HL-60 (cell line): ENCODE measurements at regions not wholly inside any gene's neighbourhood (a gene's known extent, or its start where the extent isn't known, plus 50 kb on each side); places are given as distances from the start of the nearest gene placed in this dataset.

Experiments
- CTCF ChIP-seq: IDR thresholded peaks from one replicate; pipeline ENCODE4 v1.5.1; 2011; ENCODE audit warnings: low read length, control low read depth, inconsistent platforms; ENCODE audit not compliant: insufficient read depth
- POLR2AphosphoS5 ChIP-seq: IDR thresholded peaks from 2 replicates; pipeline ENCODE4 v1.6.1; 2012; ENCODE audit warnings: low read depth
- REST ChIP-seq: IDR thresholded peaks from 2 replicates; pipeline ENCODE4 v1.6.1; 2012; ENCODE audit warnings: low read depth; ENCODE audit not compliant: insufficient replicate concordance

- no peak for TF ChIP-seq POLR2AphosphoS5
- no peak for TF ChIP-seq CTCF
- TF ChIP-seq REST = no peak
Observed at GRCh38 chr22:27144321-27144720, 486.9 kb downstream of the MIAT start.
